ENCODE measurements at regions not wholly inside any gene's neighbourhood (a gene's known extent, or its start where the extent isn't known, plus 50 kb on each side); places are given as distances from the start of the nearest gene placed in this dataset.

GRCh38 chr2:18170642-18171041, 292.2 kb downstream of the KCNS3 start:
- Mint-ChIP-seq H3K36me3 (no peaks in the 10 kb centered on the region), H3K27me3 (no peaks in the 10 kb centered on the region), H3K27ac (no peak overlapping the region), H3K4me1 (no peaks in the 10 kb centered on the region), H3K4me3 (no peak overlapping the region), H3K9me3 (ENCODE audit: low read depth) (no peaks in the 10 kb centered on the region)
- ATAC-seq (no peak), DNase-seq (no peak)
- CTCF ChIA-PET = no interaction called here

GRCh38 chr2:18169893-18170175, 291.4 kb downstream of the KCNS3 start:
- no peak for ATAC-seq
- Mint-ChIP-seq H3K4me1 (no peaks in the 10 kb centered on the region), H3K27ac (no peak overlapping the region), H3K9me3 (ENCODE audit: low read depth) (no peaks in the 10 kb centered on the region), H3K4me3 (no peak overlapping the region), H3K27me3 (no peaks in the 10 kb centered on the region), H3K36me3 (no peaks in the 10 kb centered on the region)
- no peak for DNase-seq
- CTCF ChIA-PET = no interaction called here

- CTCF ChIA-PET = no interaction called here
- Mint-ChIP-seq H3K4me3 (no peak overlapping the region), H3K27ac (no peak overlapping the region), H3K36me3 (no peaks in the 10 kb centered on the region), H3K4me1 (no peaks in the 10 kb centered on the region), H3K9me3 (ENCODE audit: low read depth) (no peaks in the 10 kb centered on the region), H3K27me3 (no peaks in the 10 kb centered on the region)
- ATAC-seq (no peak), DNase-seq (no peak)
These were observed 290.8 kb downstream of the KCNS3 start for GRCh38 chr2:18169121-18169892.

- H3K27ac Mint-ChIP-seq = no peak overlapping the region
- H3K27me3 Mint-ChIP-seq = no peaks in the 10 kb centered on the region
- H3K4me3 Mint-ChIP-seq = no peak overlapping the region
- no peaks in the 10 kb centered on the region for H3K4me1 Mint-ChIP-seq
- CTCF ChIA-PET = interaction anchor here (1.4 kb wide), 1 partner anchor 11 kb away, joined by 3 read pairs; no protein-coding TSS in a partner anchor
- ATAC-seq = no peak
- DNase-seq = no peak
- no peaks in the 10 kb centered on the region for H3K9me3 Mint-ChIP-seq (ENCODE audit: low read depth)
- H3K36me3 Mint-ChIP-seq = no peaks in the 10 kb centered on the region
These were observed 289.4 kb downstream of the KCNS3 start for GRCh38 chr2:18167871-18168270.

- CTCF ChIA-PET = no interaction called here
- H3K27me3 Mint-ChIP-seq = no peaks in the 10 kb centered on the region
- H3K4me3 Mint-ChIP-seq = no peak overlapping the region
- no peaks in the 10 kb centered on the region for H3K36me3 Mint-ChIP-seq
- no peak overlapping the region for H3K27ac Mint-ChIP-seq
- DNase-seq = no peak
- no peak for ATAC-seq
- no peaks in the 10 kb centered on the region for H3K9me3 Mint-ChIP-seq (ENCODE audit: low read depth)
- H3K4me1 Mint-ChIP-seq = no peaks in the 10 kb centered on the region
These were observed 283.2 kb downstream of the KCNS3 start for GRCh38 chr2:18161681-18162080.

- Mint-ChIP-seq H3K9me3 (ENCODE audit: low read depth) (no peaks in the 10 kb centered on the region), H3K36me3 (no peaks in the 10 kb centered on the region), H3K4me1 (no peaks in the 10 kb centered on the region), H3K27ac (no peak overlapping the region), H3K27me3 (no peaks in the 10 kb centered on the region), H3K4me3 (no peak overlapping the region)
- CTCF ChIA-PET = no interaction called here
- DNase-seq = no peak
- no peak for ATAC-seq
These were observed 281.4 kb downstream of the KCNS3 start for GRCh38 chr2:18159896-18160295.

- Mint-ChIP-seq H3K36me3 (no peaks in the 10 kb centered on the region), H3K4me3 (no peak overlapping the region), H3K9me3 (ENCODE audit: low read depth) (no peaks in the 10 kb centered on the region), H3K27me3 (no peaks in the 10 kb centered on the region), H3K4me1 (no peaks in the 10 kb centered on the region), H3K27ac (no peak overlapping the region)
- no peak for DNase-seq
- ATAC-seq = no peak
- CTCF ChIA-PET = no interaction called here
These were observed 278.0 kb downstream of the KCNS3 start for GRCh38 chr2:18156421-18156820.

- DNase-seq (no peak), ATAC-seq (no peak)
- H3K27ac Mint-ChIP-seq = no peak overlapping the region
- no peaks in the 10 kb centered on the region for H3K9me3 Mint-ChIP-seq (ENCODE audit: low read depth)
- no peaks in the 10 kb centered on the region for H3K27me3 Mint-ChIP-seq
- no peaks in the 10 kb centered on the region for H3K36me3 Mint-ChIP-seq
- no peak overlapping the region for H3K4me3 Mint-ChIP-seq
- CTCF ChIA-PET = no interaction called here
- H3K4me1 Mint-ChIP-seq = no peaks in the 10 kb centered on the region
These were observed 277.5 kb downstream of the KCNS3 start for GRCh38 chr2:18156002-18156401.

GRCh38 chr2:18154812-18155211, 276.3 kb downstream of the KCNS3 start:
- no peaks in the 10 kb centered on the region for H3K27me3 Mint-ChIP-seq
- H3K27ac Mint-ChIP-seq = no peak overlapping the region
- no peaks in the 10 kb centered on the region for H3K9me3 Mint-ChIP-seq (ENCODE audit: low read depth)
- H3K36me3 Mint-ChIP-seq = no peaks in the 10 kb centered on the region
- CTCF ChIA-PET = no interaction called here
- ATAC-seq (no peak), DNase-seq (no peak)
- H3K4me1 Mint-ChIP-seq = no peaks in the 10 kb centered on the region
- H3K4me3 Mint-ChIP-seq = no peak overlapping the region

GRCh38 chr2:18154259-18154658, 275.8 kb downstream of the KCNS3 start:
- DNase-seq (no peak), ATAC-seq (no peak)
- Mint-ChIP-seq H3K4me1 (no peaks in the 10 kb centered on the region), H3K4me3 (no peak overlapping the region), H3K27ac (no peak overlapping the region), H3K9me3 (ENCODE audit: low read depth) (no peaks in the 10 kb centered on the region), H3K27me3 (no peaks in the 10 kb centered on the region), H3K36me3 (no peaks in the 10 kb centered on the region)
- CTCF ChIA-PET = no interaction called here

- H3K27me3 Mint-ChIP-seq = no peaks in the 10 kb centered on the region
- no peak overlapping the region for H3K4me3 Mint-ChIP-seq
- H3K27ac Mint-ChIP-seq = no peak overlapping the region
- no peaks in the 10 kb centered on the region for H3K9me3 Mint-ChIP-seq (ENCODE audit: low read depth)
- ATAC-seq (no peak), DNase-seq (no peak)
- CTCF ChIA-PET = no interaction called here
- no peaks in the 10 kb centered on the region for H3K36me3 Mint-ChIP-seq
- H3K4me1 Mint-ChIP-seq = no peaks in the 10 kb centered on the region
These were observed 275.3 kb downstream of the KCNS3 start for GRCh38 chr2:18153741-18154140.

GRCh38 chr2:18151237-18151636, 272.8 kb downstream of the KCNS3 start:
- H3K4me1 Mint-ChIP-seq = no peaks in the 10 kb centered on the region
- no peaks in the 10 kb centered on the region for H3K36me3 Mint-ChIP-seq
- DNase-seq (no peak), ATAC-seq (no peak)
- H3K27me3 Mint-ChIP-seq = no peaks in the 10 kb centered on the region
- no peak overlapping the region for H3K27ac Mint-ChIP-seq
- no peaks in the 10 kb centered on the region for H3K9me3 Mint-ChIP-seq (ENCODE audit: low read depth)
- no peak overlapping the region for H3K4me3 Mint-ChIP-seq
- CTCF ChIA-PET = no interaction called here

GRCh38 chr2:18149660-18150246, 271.3 kb downstream of the KCNS3 start:
- Mint-ChIP-seq H3K36me3 (no peaks in the 10 kb centered on the region), H3K9me3 (ENCODE audit: low read depth) (no peaks in the 10 kb centered on the region), H3K27ac (no peak overlapping the region), H3K4me1 (no peaks in the 10 kb centered on the region), H3K27me3 (no peaks in the 10 kb centered on the region), H3K4me3 (no peak overlapping the region)
- CTCF ChIA-PET = interaction anchor here (0.8 to 1.9 kb wide), 9 partner anchors 9 to 504 kb away, joined by 3 to 5 read pairs (median 4); no protein-coding TSS in a partner anchor
- ATAC-seq (no peak), DNase-seq (no peak)

GRCh38 chr2:18136881-18137475, 258.5 kb downstream of the KCNS3 start:
- no peak overlapping the region for H3K27ac Mint-ChIP-seq
- no peak overlapping the region for H3K4me3 Mint-ChIP-seq
- H3K27me3 Mint-ChIP-seq = no peaks in the 10 kb centered on the region
- H3K36me3 Mint-ChIP-seq = no peaks in the 10 kb centered on the region
- CTCF ChIA-PET = no interaction called here
- no peaks in the 10 kb centered on the region for H3K9me3 Mint-ChIP-seq (ENCODE audit: low read depth)
- ATAC-seq = no peak
- no peak for DNase-seq
- peaks cover 2% of the 10 kb centered on the region for H3K4me1 Mint-ChIP-seq

Measured in activated CD8-positive, alpha-beta memory T cell treated with anti-CD3 and anti-CD28 coated beads, Interleukin-2, amount 10 ng/mL, durations not matched to agents 7 days and 5 days (primary cell).